Left cardiac atrium (tissue), 4 donors: ENCODE measurements at regions not wholly inside any gene's neighbourhood (a gene's known extent, or its start where the extent isn't known, plus 50 kb on each side); places are given as distances from the start of the nearest gene placed in this dataset.

Experiments used
- ATAC-seq, 2 donors: fragments of 200-7000 bp; cut with Tn5 transposase; one replicate each; pipeline ENCODE4 v1.9.1; 2020; ENCODE audit warnings: mild to moderate bottlenecking in 2 of 2, moderate library complexity in 2 of 2
- DNase-seq: peaks from one replicate; pipeline ENCODE4 v3.0.0-alpha.2; 2020
- intact Hi-C, 2 donors: fragments of 100-400 bp; cut with DNase I; formaldehyde crosslinking; loops; one replicate each; pipeline versions ENCODE4 v1.14.1 to v1.15.1; 2022 to 2023
- donor health status: DM: no; HTN: yes; CAD: no.
- donor health status: DM: no; HTN: yes; CAD: no; lungs with severe emphysema.
- donor health status: DM: yes; HTN: yes; CAD: no.
- donor health status: Dilated cardiomyopathy.

DNA sequence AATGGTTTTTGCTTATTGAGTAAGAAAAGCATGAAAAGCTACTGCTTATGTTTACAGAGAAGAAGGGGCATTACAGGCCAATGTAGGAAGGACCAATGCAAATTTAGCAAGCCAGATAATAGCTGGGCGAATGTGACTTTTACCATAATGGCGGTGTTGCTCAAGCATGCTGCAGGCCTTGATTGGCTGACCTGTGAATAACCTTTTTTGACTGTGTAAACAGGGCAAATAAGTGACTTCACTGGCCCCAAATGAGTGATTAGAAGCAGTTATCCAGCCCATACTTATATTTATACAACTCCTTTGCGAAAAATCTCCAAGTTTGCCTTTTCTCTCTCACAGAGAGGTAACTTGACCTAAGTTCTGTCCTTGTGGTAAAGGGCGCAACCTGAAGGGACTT, 146.9 kb downstream of the SP3 start:
- ATAC-seq (no peak), DNase-seq (no peak)
- intact Hi-C loops = no loop called here

DNA sequence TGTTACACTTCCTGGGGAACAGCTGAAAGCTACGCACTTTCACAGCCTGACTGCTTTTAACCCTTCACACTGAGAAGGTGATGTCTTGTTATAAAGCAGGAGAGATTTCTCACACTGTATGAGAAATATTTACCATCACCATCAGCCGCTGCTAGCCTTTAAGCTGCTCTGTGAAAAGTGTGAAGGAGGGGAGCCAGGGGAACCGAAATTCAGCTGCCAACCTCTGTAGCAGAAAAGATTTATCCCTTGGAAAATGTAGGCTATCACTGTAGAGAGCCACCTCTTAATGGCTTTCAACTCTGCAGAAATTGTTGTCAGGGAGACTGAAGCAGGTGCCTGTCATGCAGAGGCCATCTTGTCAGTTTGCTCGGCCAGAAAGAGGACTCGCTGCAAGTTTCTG, 145.3 kb downstream of the SP3 start:
- intact Hi-C loops = no loop called here
- ATAC-seq = no peak
- DNase-seq = no peak

DNA sequence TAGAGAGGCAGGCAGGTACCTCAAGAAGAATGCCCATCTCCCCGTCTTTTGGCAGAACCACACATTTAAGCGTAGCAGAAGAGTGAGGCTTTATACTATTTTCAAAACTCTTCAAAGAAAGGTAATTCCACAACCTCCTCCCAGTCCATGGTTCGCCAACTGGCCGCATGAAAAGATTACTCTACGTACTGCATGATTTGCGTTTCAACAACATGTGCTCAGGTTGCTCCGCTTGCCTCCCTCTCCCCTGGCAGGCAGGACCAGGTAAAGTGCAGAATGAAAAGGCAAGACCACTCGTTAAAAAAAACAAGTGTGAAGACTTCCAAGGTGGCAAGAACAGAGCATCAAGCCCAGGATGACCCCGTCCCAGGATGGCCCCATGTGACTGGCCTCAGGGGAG, 143.7 kb downstream of the SP3 start:
- ATAC-seq = no peak
- DNase-seq = no peak
- intact Hi-C loops = no loop called here

DNA sequence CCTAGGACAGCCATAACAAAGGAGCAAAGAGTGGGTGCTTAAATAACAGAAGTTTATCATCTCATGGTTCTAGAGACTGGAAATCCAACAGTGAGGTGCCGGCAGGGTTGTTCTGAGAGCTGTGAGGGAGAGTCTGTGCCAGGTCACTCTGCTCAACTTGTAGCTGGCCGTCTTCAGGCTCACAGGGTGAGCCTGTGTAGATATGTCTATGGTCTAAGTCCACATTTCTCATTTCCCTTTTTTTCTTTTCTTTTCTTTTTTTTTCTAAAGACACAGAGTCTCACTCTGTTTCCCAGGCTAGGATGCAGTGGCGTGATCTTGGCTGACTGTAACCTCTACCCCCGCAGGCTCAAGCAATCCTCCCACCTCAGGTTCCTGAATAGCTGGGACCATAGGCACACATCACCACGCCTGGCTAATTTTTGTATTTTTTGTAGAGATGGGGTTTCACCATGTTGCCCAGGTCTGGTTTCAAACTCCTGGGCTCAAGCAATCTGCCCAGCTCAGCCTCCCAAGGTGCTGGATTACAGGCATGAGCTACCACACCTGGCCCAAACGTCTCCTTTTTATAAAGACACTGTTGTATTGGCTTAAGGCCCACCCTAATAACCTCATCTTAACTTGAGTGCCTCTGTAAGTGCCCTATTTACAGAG, 142.2 kb downstream of the SP3 start:
- intact Hi-C loops = no loop called here
- DNase-seq (no peak), ATAC-seq (no peak)

DNA sequence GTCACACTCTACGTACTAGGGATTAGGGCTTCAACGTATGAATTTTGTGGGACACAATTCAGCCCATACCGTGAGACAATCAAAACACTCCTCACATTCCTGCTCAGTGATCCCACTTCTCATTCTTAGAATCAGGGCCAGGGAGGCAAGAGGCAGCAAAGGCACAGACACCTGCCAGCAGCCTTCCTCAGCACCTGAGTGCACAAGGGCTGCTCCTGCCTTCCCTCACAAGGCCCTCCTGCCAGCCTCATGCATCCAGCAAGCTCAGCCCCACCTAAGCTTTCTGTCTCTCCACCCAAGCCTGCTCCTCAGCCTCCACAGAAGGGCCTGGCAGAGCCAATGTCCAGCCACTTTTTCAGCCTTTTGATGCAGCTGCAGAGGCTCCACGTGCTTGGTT, 141.6 kb downstream of the SP3 start:
- no peak for DNase-seq
- no peak for ATAC-seq
- intact Hi-C loops = no loop called here

DNA sequence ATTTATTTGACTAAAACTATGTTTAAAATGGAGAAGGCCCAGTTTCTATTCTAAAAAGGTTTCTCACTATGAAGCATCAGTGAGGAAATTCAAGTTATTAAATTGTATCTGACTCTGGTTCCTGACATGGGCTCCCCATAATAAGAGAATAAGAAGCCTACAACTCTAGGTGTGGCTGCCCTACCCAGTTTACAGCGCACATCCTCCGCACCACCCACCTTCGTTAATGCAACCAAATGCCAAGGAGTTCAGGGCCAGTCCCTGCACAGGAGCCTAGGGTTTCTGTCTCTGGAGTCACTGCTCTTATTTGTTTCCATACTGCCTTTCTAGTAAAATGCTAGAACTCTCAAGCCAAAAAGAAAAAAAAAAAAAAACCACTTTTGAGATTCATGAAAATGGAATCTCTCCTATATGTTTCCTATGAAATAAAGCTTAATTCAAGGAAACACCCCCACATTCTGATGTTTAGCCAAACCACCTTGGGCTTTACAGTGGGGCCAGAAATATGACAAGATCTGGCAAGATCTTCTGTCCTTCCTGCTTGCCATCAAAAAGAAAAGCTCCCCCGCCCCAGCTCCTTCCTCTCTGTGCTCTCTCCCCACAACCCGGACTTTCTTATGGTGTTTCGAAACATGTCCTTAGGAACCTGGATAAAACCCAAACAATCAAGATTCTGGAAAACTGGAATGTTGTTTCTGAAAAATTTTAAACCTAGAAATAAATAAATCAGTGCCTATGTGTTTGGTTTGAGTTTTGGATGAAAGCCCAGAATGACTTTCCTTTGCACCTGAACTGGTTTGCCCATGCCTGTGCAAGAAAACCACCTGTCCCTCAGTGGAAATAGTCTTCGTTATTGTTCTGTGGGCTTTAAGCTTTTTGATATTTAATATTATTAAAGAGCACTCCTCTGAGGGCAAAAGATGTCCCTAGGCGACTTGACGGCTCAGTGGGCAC, 136.7 kb downstream of the SP3 start:
- intact Hi-C loops = no loop called here
- DNase-seq (no peak), ATAC-seq (no peak)

DNA sequence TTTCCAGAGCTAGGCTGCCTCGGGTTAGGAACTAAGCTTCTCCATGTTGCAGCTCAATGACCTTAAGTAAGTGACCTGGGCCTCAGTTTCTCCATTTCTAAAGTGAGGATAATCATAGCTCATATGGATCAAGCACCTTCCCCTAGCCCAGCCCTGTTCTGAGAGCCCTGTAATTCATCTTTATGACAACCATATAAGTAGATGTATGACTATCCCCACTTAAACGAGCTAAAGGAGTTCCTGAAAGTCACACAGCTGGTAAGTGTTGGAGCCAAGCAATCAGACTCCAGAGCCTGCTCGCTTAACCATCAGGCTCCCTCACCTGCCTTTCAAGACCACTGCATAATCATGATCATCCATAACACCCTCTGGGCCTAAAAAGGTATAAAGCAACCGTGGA, 135.4 kb downstream of the SP3 start:
- ATAC-seq (no peak), DNase-seq (no peak)
- intact Hi-C loops = no loop called here

DNA sequence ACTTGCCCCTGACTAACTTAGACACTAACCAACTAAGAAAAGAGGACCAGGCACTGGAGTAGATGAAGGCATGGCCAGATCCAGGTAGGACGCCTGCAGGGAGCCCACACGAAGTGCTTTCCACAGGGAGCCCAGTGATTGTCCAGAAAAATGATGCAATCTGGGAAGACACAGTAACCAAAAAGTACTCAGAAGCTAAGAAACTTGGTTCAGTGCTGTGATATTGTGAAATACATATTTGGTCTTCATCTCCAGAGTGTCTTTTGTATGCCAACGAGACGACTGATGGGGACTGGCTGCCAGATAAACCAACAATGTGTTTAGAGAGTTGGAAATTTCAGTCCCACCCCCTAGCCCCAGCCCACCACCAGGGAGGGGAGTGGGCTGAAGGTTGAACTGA, 135.0 kb downstream of the SP3 start:
- intact Hi-C loops = no loop called here
- DNase-seq = no peak
- peak in 1 of 2 donors; percentile 56 for ATAC-seq

DNA sequence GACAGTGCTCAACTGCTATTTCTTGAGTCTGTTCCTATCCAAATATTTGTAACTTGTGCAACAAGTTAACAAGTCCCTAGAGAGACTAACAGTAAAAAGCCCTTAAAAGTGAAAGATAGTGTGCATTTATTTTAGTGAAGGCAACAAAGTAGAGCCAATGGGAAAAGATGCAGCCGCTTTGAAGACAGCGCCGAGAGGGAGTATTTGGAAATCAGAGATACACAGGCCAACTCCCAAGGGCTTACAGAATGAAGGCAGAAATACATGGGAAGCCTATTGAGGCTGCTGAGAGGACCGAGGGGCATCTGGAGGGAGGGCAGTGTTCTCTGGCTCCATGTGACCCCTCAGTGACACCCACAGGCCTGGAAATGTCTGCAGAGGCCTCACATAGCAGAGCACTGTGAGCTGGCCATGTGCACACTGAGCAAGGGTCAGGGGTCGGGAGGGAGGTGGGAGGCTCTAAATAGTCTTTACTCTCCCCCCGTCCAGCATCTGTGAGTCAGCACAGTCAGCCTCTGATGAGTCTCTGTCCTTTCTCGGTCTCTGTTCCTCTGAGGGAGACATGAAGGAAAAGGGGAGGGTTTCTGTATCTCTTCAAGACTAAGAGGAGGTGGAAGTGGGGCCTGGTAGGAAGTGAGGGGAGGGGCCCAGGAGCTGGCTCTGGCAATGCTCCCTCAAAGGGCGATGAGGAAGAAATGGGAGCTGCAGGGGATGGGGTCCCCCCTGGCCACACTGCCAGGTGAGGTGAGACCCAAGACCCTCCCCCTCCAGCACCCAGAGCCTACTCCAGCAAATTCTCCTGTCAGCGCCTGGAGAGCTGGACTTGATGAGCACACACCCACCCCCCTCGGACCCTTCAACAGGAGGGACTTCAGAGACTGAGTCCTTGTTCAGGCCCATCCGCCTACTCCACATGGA, 133.6 kb downstream of the SP3 start:
- intact Hi-C loops = no loop called here
- ATAC-seq (peak; percentile 85 to 93), DNase-seq (peak; percentile 65)

DNA sequence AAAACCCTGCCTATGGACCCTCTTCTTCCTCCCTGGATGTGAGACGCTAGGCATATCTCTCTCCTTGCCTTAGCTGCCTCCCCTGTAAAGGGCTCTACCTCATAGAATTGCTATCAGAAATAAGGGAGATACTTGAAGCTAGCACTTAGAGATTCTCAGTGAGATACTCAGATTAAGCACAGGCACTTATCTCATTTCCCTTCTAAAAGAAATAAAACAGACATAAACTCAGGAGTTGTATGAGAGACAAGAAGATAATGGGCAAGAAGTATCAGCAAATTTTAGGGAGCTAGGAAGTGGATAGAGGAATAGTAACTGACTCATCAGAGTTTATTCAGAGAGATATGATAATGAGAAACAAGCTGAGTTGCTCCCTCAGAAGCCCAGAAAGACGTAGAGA, 131.0 kb downstream of the SP3 start:
- intact Hi-C loops = no loop called here
- DNase-seq = no peak
- ATAC-seq = no peak

DNA sequence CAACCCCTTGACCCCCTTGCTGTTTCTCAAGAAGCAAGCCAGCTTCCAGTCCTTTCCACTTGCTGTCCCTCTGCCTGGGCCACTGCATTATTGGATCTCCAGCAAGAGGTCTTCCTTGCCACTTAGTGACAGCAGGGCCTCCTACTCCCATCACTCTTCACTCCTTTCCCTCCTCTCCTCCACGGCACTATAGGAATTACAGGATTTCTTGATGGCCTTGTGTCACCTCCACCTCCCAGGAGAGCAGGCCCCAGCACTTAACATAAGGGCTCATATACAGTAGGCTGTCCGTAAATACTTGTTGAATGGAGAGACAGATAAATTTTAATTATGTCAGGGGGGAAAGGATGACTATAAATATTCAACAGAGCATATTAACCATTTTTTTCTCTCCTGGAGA, 129.4 kb downstream of the SP3 start:
- ATAC-seq (no peak), DNase-seq (no peak)
- intact Hi-C loops = no loop called here

DNA sequence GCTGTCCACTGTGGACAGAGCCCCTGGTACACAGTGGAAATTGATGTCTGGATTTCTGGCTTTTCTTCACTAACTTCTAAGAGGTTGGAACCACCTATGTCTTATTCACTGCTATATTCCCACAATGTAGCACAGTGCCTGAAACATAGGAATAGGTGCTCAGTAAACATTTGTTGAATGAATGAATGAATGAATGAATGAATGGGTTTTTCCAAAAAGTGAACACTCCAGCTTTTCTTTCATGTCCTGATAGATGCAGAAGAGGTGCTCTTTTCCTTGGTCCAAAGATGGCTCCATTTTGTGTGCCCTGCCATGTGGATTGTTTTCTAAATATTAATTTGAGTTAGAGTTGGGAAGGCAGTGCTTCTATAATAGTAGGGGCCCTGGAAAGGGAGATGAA, 124.1 kb downstream of the SP3 start:
- ATAC-seq = no peak
- DNase-seq = no peak
- intact Hi-C loops = no loop called here

DNA sequence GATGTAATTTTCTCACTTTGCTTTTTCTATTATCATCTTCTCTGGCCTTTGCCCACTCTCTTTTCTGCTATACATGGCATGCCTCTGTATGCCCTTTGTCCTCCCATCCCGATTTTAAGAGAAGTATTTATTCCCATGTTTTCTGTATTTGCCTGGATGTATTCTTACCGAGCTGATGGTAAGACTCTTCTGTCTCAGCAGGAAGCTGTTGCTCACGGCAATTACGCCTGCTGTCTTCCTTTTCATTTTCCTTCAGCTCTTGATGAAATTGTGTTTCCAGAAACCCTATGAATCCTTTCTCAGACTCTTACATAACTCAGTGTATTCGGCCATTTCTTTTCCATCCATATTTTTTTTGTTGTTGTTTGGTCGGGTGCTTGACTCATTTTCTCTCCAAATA, 121.6 kb downstream of the SP3 start:
- intact Hi-C loops = no loop called here

DNA sequence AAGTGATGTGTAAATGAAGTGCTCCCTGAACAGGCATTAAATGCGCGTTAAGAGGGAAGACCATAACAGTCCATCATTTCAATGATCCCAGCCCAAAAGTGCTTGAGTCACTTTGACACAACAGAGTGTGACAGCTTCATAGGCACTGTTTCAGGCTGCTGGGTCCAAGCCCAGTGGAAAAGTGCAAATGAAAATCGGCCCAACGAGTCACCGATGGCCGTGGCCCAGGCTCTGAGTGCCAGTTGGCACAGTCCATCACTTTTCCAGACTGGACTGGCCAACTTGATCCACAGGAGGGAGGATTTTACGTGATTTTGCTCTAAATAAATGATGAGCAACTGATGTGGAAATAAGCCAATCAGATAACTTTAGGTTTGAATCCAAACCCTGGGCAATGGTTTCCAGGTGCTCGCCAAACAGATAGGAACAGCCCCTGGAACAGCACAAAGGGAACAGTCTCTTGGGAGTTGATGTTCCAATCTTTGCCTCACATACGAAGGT, 114.0 kb downstream of the SP3 start:
- intact Hi-C loops = no loop called here
- ATAC-seq (peak; percentile 76 to 82), DNase-seq (peak; percentile 68)

More for the DNA sequence above, 121.6 kb downstream of the SP3 start:
- ATAC-seq = no peak
- DNase-seq = no peak

DNA sequence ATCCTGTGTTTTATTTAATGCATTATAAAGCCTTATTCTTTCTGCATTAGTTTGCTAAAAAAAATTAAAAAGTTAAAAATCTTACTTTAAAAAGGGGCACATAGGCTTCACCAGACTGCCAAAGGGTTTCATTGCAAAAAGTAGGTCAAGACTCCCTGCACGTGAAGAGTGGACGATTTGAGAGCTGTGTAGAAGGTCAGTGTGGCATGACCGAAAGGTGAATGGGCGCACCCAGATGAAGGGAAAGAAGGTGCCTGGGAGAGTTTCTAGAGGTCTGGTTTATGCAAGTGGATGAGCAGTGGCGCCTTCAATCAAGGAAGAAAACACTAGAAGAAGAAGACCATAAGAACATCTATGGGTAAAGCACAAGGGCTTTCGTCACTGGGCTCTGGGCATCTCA, 111.0 kb downstream of the SP3 start:
- no peak for ATAC-seq
- DNase-seq = no peak
- intact Hi-C loops = no loop called here

DNA sequence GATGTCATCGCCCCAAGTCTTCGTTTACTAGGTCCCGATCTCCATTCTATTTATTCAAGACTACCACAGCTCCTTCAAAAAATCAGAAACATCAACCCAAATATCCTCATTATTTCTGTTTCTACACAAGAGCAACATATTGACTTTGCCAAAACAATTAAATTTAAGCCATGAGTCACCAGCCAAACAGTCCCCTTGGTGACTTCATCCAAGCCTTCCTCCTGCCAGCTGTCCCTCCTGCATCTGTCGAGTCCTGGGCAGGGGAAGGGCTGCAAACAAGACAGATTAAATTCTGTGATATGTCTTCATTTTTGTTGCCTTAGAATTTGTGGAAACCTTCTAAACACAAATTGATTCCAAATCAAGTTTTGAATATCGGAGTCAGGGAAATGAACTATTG, 110.3 kb downstream of the SP3 start:
- DNase-seq = peak; percentile 27
- intact Hi-C loops = no loop called here
- peak; percentile 45 to 71 for ATAC-seq

DNA sequence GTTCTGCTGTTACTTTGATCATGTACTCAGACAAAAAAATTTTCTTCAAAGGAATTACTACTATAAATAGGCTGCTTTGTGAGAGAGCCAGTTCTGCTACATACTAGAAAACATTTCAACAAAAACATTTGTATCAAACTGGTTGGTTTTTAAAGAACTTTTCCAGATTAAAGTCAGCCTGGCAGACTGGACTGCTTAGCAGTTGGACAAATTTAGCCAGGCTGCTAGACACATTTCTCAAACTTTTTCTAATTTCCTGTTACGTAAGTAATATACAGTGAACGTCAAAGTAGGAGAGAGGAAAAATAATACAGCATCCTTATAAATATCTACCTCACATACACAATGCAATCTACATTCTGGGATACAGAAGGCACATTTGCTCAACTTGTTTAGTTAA, 109.5 kb downstream of the SP3 start:
- no peak for ATAC-seq

More for the DNA sequence above, 109.5 kb downstream of the SP3 start:
- DNase-seq = no peak
- intact Hi-C loops = no loop called here
